ENCODE measurements at regions not wholly inside any gene's neighbourhood (a gene's known extent, or its start where the extent isn't known, plus 50 kb on each side); places are given as distances from the start of the nearest gene placed in this dataset.
A peak's percentile ranks its signal among the peaks of the same experiment; 100 is the strongest.
"Not testable (repeated sequence)": the region's sequence is repeated elsewhere in the genome, so short reads cannot be mapped to it uniquely, and the experiment has no call there.

DNA sequence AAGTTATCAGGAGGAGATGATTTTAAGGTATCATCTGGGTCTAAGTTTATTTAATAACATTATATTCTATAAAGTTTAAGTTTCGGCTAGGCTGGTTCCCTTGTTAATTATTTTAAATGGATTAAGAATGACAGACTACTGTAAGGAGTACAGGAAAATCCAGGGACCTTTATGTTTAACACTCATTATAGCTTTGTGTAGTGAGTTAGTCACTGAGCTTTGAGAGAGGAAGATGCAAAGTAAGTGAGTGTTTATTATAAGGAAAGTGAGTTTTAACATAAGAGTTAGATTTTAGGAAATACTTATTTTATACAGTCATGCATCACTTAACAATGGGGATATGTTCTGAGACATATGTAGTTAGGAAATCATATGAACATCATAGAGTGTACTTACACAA is 485.5 kb downstream of the MMUT start:
- no peak overlapping the region for H3K4me3 ChIP-seq (ENCODE audit: low read depth, low read length)
- TF ChIP-seq, protein P1, sequence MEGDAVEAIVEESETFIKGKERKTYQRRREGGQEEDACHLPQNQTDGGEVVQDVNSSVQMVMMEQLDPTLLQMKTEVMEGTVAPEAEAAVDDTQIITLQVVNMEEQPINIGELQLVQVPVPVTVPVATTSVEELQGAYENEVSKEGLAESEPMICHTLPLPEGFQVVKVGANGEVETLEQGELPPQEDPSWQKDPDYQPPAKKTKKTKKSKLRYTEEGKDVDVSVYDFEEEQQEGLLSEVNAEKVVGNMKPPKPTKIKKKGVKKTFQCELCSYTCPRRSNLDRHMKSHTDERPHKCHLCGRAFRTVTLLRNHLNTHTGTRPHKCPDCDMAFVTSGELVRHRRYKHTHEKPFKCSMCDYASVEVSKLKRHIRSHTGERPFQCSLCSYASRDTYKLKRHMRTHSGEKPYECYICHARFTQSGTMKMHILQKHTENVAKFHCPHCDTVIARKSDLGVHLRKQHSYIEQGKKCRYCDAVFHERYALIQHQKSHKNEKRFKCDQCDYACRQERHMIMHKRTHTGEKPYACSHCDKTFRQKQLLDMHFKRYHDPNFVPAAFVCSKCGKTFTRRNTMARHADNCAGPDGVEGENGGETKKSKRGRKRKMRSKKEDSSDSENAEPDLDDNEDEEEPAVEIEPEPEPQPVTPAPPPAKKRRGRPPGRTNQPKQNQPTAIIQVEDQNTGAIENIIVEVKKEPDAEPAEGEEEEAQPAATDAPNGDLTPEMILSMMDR (conservative IDR thresholded peaks at IDR 0.05; ENCODE audit: low read depth, low read length): no peak
- no peak for DNase-seq (ENCODE audit: low read depth)

- no peak overlapping the region for H3K4me3 ChIP-seq (ENCODE audit: low read depth, low read length)
- TF ChIP-seq, protein P1 (conservative IDR thresholded peaks at IDR 0.05; ENCODE audit: low read depth, low read length): no peak
- DNase-seq (ENCODE audit: low read depth): peak; percentile 60
Measured at GRCh38 chr6:48973491-48973890, 489.6 kb downstream of the MMUT start.

DNA sequence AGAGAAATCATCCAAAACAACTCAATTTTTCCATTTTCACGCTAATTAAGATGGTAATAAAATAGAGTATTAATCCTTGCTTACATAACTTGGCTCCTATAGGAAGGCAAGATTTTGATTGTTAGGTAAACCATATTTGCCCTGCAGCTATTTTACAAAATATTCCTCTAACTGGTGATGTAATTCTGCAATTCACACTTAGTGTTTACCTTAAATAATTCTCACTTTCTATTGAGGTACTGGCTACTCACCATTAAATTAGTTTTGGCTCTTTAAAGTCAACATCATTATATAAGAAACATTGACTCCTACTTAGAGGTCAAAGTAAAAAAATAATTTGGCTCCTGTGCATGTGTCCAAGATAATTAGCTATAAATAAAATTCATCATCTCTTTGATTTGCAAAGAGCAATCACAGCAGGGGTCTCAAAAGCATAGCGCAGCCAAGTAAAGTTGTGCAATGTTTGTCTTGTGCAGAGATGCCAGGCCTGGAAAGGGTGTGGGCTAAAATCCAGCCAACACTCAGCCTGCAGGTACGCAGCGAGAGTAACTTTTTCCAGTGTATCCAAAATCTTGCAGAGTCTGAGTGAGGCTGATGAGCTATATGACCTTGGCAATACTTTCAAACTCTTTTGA is 501.2 kb downstream of the MMUT start:
- DNase-seq (ENCODE audit: low read depth): peak; percentile 25
- TF ChIP-seq, protein P1 (conservative IDR thresholded peaks at IDR 0.05; ENCODE audit: low read depth, low read length): no peak
- no peak overlapping the region for H3K4me3 ChIP-seq (ENCODE audit: low read depth, low read length)

DNA sequence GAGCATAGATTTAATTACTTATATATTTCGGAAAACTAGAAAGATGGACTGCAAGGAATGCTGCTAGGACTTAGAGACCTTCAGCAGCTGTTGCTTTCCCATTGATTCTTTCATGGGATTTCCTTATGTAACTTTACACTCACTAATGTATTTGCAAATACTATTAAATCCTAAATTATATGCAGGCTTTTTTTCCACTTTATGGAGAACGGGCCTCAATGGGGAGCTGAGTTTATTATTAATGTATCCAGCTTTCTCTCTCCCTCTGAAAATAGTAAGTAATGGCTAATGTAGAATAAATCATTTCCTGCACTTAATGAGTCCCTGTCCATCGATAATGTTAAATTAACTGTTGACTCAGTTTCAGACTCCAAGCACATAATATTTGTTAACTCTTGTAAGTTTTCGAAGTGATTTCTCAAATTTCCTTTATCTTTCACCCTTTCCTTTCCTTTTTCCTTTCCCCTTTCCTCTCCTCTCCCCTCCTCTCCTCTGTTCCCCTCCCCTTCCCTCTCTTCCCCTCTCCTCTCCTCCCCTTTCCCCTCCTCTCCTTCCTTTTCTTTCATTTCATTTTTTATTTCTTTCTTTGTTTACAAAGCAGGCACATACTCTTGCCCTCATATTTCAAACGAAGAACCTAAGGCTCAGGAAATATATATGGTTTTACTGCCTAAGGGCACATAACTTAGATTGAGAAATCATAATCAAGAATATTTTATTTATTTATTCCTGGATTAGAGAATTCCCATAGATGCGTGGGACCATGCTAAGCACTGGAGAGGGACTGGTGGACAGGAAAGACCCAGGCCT is 503.6 kb downstream of the MMUT start:
- TF ChIP-seq, protein P1 (conservative IDR thresholded peaks at IDR 0.05; ENCODE audit: low read depth, low read length): no peak
- DNase-seq (ENCODE audit: low read depth): no peak
- no peak overlapping the region for H3K4me3 ChIP-seq (ENCODE audit: low read depth, low read length)

GRCh38 chr6:48957781-48958180 is 505.3 kb downstream of the MMUT start:
- H3K4me3 ChIP-seq (ENCODE audit: low read depth, low read length): no peak overlapping the region
- TF ChIP-seq, protein P1 (conservative IDR thresholded peaks at IDR 0.05; ENCODE audit: low read depth, low read length): no peak
- DNase-seq (ENCODE audit: low read depth): peak; percentile 42

DNA sequence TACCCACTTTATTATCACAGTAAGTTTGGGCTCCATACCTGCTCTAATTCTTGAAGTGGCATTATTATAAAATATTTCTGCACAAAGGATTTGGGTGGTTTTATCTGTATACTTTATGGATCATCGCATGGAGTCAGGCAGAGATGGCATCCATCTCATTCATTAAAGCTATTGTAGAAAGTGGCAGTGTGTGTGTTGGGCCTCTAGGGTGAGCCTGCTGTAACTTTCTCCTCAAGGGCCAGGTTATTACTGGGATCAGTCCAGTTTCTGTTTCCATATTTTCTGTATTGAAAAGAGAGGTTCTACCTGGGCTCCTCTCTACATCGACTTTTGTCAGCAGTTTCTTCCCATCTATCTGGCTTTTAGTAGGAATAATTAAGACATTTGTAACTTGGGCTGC is 511.1 kb downstream of the MMUT start:
- TF ChIP-seq, protein P1 (conservative IDR thresholded peaks at IDR 0.05; ENCODE audit: low read depth, low read length): no peak
- no peak for DNase-seq (ENCODE audit: low read depth)
- H3K4me3 ChIP-seq (ENCODE audit: low read depth, low read length): no peak overlapping the region

DNA sequence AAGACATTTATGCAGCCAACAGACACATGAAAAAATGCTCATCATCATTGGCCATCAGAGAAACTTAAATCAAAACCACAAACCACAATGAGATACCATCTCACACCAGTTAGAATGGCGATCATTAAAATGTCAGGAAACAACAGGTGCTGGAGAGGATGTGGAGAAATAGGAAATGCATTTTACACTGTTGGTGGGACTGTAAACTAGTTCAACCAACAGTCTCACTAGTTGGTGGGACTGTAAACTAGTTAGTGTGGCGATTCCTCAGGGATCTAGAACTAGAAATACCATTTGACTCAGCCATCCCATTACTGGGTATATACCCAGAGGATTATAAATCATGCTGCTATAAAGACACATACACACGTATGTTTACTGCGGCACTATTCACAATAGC is 518.8 kb downstream of the MMUT start:
- not testable (repeated sequence) for DNase-seq (ENCODE audit: low read depth)

More for the DNA sequence above, 518.8 kb downstream of the MMUT start:
- H3K4me3 ChIP-seq (ENCODE audit: low read depth, low read length): not testable (repeated sequence)
